GM19238 (cell line): ENCODE measurements at regions not wholly inside any gene's neighbourhood (a gene's known extent, or its start where the extent isn't known, plus 50 kb on each side); places are given as distances from the start of the nearest gene placed in this dataset.

Source experiments
- DNase-seq: peaks from one replicate; pipeline ENCODE4 v3.0.0; 2011; ENCODE audit warnings: low spot score; ENCODE audit not compliant: insufficient read length

GRCh38 chr7:81367326-81367931 lies 402.4 kb downstream of the HGF start:
- no peak for DNase-seq

DNA sequence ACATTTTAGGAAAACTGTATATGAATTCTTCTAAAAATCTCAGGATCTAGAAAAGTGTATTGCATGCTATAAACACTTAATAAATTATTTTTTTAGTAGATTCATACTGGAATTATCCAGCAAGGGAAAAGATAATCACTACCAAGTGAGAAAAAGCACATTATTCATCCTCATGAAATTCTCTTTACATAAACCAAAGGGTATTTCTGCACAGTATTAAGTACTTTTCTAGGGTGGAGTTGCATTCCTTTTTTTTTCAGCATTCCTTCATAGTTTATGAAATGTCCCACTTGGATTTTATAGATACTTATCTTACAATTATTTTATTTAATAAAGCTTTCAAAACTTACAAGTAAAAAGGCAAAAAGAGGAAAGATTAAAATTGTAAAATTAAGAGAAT lies 403.3 kb downstream of the HGF start:
- DNase-seq: no peak

GRCh38 chr7:81361769-81362312 lies 408.0 kb downstream of the HGF start:
- DNase-seq: no peak

- DNase-seq: no peak
These were observed 413.9 kb downstream of the HGF start for GRCh38 chr7:81355911-81356310.

- DNase-seq: no peak
These were observed 420.8 kb downstream of the HGF start for GRCh38 chr7:81349044-81349443.

- DNase-seq: no peak
These were observed 421.1 kb upstream of the SEMA3C start for GRCh38 chr7:81339946-81340345.

DNA sequence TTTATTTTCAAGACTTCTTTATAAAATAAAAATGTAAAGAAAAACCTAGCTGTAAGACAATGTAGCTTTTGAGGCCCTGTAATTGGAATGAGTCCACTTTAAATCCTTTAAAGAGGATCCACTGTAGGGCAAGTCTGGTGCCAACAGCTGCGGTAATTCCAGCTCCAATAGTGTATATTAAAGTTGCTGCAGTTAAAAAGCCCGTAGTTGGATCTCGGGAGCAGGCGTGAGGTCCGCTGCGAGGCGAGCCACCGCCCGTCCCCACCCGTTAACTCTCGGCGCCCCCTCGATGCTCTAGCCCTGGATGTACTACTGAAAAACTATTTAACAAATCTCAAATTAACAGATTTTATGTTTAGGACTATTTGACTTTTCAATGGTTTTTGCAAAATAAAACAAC lies 414.7 kb upstream of the SEMA3C start:
- no peak for DNase-seq

DNA sequence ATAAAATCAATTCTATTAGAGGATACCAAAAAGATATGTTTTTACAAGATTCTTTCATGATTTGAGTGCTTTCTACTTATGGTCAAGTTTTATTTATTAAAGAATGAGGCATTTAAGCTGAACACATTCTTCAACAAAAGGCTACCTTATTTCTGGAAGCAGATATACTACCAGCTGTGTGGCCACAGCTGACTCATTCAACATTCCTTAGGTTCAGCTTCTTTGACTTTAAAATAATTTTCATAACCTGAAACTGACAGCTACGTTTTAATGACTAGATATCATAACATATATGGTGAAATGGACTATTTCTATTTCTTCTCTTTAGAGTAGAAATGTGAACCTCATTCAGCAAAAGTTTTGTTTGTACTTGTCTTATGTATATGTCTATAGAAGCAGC lies 414.2 kb upstream of the SEMA3C start:
- no peak for DNase-seq

- DNase-seq: no peak
These were observed 412.5 kb upstream of the SEMA3C start for GRCh38 chr7:81331061-81332018.

GRCh38 chr7:81330108-81330507 lies 411.3 kb upstream of the SEMA3C start:
- no peak for DNase-seq

- no peak for DNase-seq
These were observed 408.8 kb upstream of the SEMA3C start for GRCh38 chr7:81327468-81328266.

DNA sequence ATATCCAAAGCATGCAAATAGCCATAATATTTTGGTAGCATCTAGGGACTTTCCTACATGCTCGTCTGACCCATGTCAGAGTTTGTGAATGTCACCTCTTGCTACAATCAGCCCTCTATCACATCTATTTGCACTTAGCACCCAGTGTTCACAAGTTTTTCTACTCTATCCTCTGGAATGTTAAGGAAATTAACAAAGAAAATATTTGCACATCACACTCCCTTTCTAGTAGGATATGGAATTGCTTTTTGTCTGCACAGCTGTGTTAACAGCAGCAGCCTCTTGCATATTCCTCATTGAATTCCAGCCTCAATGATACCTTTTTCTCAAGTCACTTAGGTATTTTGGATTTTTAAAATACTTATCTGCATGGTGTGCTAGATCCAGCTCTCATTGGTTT lies 403.1 kb upstream of the SEMA3C start:
- no peak for DNase-seq

DNA sequence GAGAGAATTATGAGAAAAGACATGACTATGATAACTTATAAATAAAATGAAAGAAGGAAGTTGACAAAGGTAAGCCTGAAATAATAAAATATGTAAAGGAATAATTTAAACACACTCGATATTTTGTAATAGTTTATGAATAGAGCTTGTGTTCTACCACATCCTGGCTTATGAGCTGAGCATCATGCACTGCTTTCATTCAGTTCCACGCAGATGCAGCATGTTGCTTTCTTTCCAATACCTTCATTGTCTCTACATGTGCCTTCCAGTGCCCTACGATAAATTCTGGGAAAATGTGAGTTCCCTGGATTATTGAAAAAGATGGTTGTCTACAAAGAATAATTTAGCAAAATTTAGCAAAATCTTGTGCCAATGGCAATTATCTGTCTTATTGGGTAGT lies 398.9 kb upstream of the SEMA3C start:
- DNase-seq: no peak

DNA sequence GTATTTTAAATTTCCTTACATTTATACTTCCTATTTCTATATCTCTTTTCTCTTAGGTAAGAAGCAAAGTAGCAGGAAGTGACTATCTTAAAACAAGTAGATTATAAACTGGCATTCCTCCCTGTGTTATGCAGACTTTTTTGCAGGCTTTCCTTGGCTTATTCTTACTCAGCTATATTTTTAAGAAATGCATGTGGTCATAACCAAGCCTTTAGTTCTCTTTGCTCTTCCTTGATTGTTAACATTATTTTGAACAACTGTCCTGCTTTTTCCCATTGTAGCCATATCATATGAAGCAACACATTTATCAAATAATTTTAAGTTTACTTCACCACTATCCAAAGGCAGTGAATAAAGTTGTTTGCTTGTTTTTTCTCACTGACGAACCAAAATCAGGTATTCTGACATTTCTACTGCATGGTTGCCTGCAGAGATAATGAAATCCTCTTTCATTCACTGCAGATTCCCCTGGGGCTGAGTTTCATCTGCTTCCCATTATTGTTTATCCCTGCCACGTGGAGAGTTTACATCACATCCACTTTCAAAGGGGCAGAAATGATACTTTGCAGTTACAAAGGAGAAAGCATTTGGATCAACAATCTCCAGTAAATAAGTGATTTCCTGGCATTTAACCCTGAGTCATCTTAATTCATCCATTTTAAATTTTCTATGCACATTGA lies 389.9 kb upstream of the SEMA3C start:
- no peak for DNase-seq

- DNase-seq: no peak
These were observed 383.0 kb upstream of the SEMA3C start for GRCh38 chr7:81301815-81302214.

- no peak for DNase-seq
These were observed 381.9 kb upstream of the SEMA3C start for GRCh38 chr7:81300753-81301152.

DNA sequence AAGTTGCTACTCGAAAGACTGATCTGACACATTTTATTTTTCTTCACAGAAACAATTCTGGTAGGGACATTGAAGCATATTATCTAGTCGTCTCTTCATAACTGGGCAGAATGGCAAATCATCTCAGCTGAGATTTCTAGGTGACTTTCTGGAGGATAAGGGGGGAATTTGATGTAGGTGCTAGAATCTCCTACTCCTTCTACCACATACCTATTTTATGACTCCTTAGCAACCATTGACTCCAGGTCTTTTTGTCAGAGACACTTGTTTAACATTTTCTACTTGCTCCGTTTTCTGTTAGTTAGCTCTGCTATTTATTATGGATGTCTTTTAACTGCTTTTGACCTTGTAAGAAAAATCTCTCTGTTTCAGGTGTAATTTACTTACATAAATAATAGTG lies 380.9 kb upstream of the SEMA3C start:
- DNase-seq: no peak

DNA sequence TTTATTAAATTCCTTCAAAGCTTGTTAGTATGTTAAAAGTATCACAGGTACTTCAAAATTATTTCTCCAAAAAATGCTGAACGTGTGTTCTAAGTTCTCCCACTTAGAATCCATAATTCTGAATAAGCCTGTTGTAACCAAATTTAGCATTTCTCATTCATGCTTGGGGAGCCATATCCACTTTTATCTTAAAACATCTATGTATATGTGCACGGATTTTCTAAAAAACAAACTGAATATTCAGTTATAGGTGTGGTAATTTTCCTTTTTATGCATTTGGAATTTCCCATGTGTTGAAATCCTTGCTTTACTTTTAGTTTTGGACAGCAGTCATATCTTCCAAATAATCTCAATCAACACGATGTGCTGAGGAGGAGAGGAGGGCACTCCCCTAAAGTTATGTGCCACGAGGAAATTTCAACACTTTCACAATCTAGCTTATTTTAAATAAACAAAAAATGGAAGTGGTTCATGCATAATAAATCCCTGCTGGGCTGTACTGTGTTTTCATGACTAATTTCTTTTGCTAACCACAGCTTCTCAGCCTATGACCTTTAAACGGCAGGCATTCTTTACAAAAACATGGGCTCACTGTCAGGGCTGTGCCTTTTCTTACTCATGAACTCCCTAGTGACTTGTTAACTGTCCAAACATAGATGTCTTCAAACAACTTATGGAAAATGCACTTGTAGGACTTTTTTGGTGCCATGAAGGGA lies 380.3 kb upstream of the SEMA3C start:
- no peak for DNase-seq

GRCh38 chr7:81297317-81297716 lies 378.5 kb upstream of the SEMA3C start:
- no peak for DNase-seq

DNA sequence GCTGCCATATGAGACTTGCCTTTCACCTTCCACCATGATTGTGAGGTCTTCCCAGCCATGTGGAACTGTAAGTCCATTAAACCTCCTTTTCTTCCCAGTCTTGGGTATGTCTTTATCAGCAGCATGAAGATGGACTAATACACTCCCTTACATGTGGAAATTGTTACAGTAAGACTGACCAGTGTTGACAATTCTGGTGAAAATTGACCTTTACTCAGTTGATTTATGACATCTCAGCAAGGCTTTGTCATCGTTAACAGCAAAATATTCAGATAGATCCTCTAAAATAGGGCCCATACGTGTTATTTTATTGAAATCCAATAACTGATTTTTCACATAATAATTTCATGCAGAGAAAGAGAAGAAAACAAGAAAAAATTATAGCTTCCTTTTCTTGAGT lies 377.9 kb upstream of the SEMA3C start:
- no peak for DNase-seq
